Activated T-helper 2 cell treated with anti-CD3 and anti-CD28 coated beads, Interferon-gamma antibody, Interleukin-2, Interleukin-4, amounts not matched to agents 10 μg/mL and 5 μg/mL and 100 μg/mL, durations not matched to agents 14 hours and 24 hours and 36 hours (primary cell): ENCODE measurements at regions not wholly inside any gene's neighbourhood (a gene's known extent, or its start where the extent isn't known, plus 50 kb on each side); places are given as distances from the start of the nearest gene placed in this dataset.

ENCODE experiments used
- DNase-seq: peaks from one replicate; pipeline ENCODE4 v3.0.0; 2021; ENCODE audit warnings: low spot score
- H3K27ac Mint-ChIP-seq: one replicate; pipeline ENCODE4 v1.8.0; 2021; ENCODE audit warnings: mixed read lengths
- H3K27me3 Mint-ChIP-seq: one replicate; pipeline ENCODE4 v1.8.0; 2021; ENCODE audit warnings: low read depth, mixed read lengths
- H3K36me3 Mint-ChIP-seq: one replicate; pipeline ENCODE4 v1.8.0; 2021; ENCODE audit warnings: low read depth, mixed read lengths
- H3K4me1 Mint-ChIP-seq: one replicate; pipeline ENCODE4 v1.8.0; 2021; ENCODE audit warnings: low read depth, mixed read lengths
- H3K4me3 Mint-ChIP-seq: one replicate; pipeline ENCODE4 v1.8.0; 2021; ENCODE audit warnings: low read depth, mild to moderate bottlenecking, moderate library complexity, mixed read lengths
- H3K9me3 Mint-ChIP-seq: one replicate; pipeline ENCODE4 v1.8.0; 2021; ENCODE audit warnings: mixed read lengths
- intact Hi-C: fragments of 100-400 bp; cut with micrococcal nuclease; formaldehyde crosslinking; loops from one replicate; pipeline ENCODE4 v1.15.1; 2023

DNA sequence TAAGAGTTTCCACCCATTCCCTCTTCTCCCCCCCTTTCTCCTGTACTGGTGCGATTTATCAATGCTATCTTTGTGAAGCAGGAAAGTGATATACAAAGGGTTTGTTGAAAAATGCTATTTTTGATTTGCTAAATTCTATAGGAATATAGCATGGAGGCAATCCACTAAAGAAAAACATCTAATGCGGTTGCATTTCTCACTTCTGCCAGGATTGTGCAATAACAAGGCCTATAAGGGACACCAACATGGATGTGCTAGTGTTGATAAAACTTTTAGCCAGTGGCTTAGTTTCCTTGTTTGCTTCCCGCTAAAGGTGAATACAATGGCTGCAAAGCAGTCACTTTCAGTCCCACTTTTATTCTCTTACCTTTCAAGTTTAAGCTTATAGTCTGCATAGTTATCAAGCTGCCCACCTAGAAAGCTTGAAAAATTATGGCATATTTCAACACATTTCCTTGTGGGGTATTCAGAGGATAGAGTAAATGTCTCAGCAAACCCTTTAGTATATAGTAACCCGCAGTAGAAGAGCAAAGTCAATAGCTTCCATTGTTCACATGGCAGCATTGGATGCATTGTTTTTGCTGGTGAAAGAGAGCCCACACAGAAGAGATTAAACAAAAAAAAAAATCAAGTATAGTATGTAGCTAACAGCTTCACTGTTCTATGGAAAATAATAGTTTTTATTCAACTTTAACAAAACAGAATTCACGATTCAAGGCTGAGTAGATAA lies 674.6 kb upstream of the SEMA6A start:
- DNase-seq: no peak
- no peaks in the 10 kb centered on the region for H3K36me3 Mint-ChIP-seq
- H3K27me3 Mint-ChIP-seq: no peaks in the 10 kb centered on the region
- H3K9me3 Mint-ChIP-seq: peaks cover 3% of the 10 kb centered on the region
- no peak overlapping the region for H3K4me3 Mint-ChIP-seq
- no peaks in the 10 kb centered on the region for H3K4me1 Mint-ChIP-seq
- intact Hi-C loops: no loop called here
- no peak overlapping the region for H3K27ac Mint-ChIP-seq

DNA sequence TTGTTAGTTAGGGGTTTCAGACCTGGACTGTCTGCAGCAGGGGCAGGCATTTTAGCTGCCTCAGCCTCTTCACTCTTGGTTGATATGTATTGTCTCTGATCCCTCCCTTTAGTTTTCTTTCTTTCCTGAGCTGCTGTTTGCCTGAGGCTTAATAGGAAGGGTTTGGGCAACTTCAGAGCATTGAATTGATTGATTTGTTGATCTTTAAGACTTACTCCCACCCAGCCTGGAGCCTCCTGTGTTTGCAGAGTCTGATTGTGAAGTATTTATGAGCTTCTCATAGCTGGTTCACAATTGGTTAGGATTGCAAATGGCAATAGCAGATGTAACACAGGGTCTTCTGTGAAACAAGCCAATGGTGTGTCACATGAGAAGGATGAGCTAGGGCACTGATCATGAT lies 671.8 kb upstream of the SEMA6A start:
- intact Hi-C loops: no loop called here
- Mint-ChIP-seq H3K4me1 (no peaks in the 10 kb centered on the region), H3K27ac (no peak overlapping the region), H3K9me3 (peaks cover 3% of the 10 kb centered on the region), H3K27me3 (no peaks in the 10 kb centered on the region), H3K4me3 (no peak overlapping the region), H3K36me3 (no peaks in the 10 kb centered on the region)
- DNase-seq: no peak

- H3K27ac Mint-ChIP-seq: no peak overlapping the region
- no peak for DNase-seq
- no peaks in the 10 kb centered on the region for H3K4me1 Mint-ChIP-seq
- H3K4me3 Mint-ChIP-seq: no peak overlapping the region
- intact Hi-C loops: no loop called here
- no peaks in the 10 kb centered on the region for H3K36me3 Mint-ChIP-seq
- H3K27me3 Mint-ChIP-seq: no peaks in the 10 kb centered on the region
- H3K9me3 Mint-ChIP-seq: peaks cover 12% of the 10 kb centered on the region
Observed at GRCh38 chr5:117245130-117245529, 670.5 kb upstream of the SEMA6A start.

GRCh38 chr5:117242028-117242427 lies 667.4 kb upstream of the SEMA6A start:
- no peak overlapping the region for H3K4me3 Mint-ChIP-seq
- H3K27me3 Mint-ChIP-seq: no peaks in the 10 kb centered on the region
- no peak for DNase-seq
- no peaks in the 10 kb centered on the region for H3K36me3 Mint-ChIP-seq
- peaks cover 13% of the 10 kb centered on the region for H3K9me3 Mint-ChIP-seq
- no peaks in the 10 kb centered on the region for H3K4me1 Mint-ChIP-seq
- intact Hi-C loops: no loop called here
- H3K27ac Mint-ChIP-seq: no peak overlapping the region

- no peak for DNase-seq
- Mint-ChIP-seq H3K36me3 (no peaks in the 10 kb centered on the region), H3K27ac (no peak overlapping the region), H3K4me1 (no peaks in the 10 kb centered on the region), H3K4me3 (no peak overlapping the region), H3K9me3 (peaks cover 16% of the 10 kb centered on the region), H3K27me3 (no peaks in the 10 kb centered on the region)
- intact Hi-C loops: no loop called here
Observed at GRCh38 chr5:117236941-117237340, 662.3 kb upstream of the SEMA6A start.

DNA sequence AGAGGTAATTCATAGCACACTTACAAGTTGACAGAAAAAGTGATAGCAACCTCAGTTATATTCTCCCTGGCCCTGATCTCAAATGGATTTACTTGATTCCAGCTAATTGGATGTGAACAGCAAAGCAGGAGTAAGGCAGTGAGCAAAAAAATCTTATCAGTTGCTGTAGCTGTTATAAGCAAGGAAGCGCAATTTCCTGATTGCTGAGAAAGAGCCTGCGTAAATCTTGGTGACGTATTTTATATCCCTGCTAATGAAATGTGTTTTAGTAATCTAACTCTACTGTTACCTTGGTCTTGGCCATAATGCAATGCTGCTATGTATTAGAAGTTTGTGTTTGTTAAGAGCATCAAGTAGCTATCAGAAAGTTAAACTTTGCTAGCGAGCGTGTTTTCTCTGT lies 661.2 kb upstream of the SEMA6A start:
- no peak overlapping the region for H3K27ac Mint-ChIP-seq
- intact Hi-C loops: no loop called here
- no peak for DNase-seq
- H3K9me3 Mint-ChIP-seq: peaks cover 16% of the 10 kb centered on the region
- no peaks in the 10 kb centered on the region for H3K27me3 Mint-ChIP-seq
- H3K4me1 Mint-ChIP-seq: no peaks in the 10 kb centered on the region
- no peak overlapping the region for H3K4me3 Mint-ChIP-seq
- no peaks in the 10 kb centered on the region for H3K36me3 Mint-ChIP-seq

DNA sequence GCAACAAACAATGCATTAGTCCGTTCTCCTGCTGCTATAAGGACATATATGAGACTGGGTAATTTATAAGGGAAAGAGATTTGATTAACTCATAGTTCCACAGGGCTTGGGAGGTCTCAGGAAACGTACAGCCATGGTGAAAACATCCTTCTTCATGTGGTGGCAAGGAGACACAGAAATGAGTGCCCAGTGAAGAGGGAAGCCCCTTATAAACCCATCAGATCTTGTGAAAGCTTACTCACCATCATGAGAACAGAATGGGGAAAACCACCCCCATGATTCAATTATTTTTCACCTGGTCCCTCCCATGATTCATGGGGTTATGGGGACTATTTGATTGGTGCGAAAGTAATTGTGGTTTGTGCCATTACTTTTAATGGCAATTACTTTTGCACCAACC lies 655.8 kb upstream of the SEMA6A start:
- no peak overlapping the region for H3K4me3 Mint-ChIP-seq
- no peak for DNase-seq
- no peaks in the 10 kb centered on the region for H3K36me3 Mint-ChIP-seq
- H3K27me3 Mint-ChIP-seq: no peaks in the 10 kb centered on the region
- intact Hi-C loops: no loop called here
- H3K27ac Mint-ChIP-seq: no peak overlapping the region
- H3K4me1 Mint-ChIP-seq: no peaks in the 10 kb centered on the region
- H3K9me3 Mint-ChIP-seq: peaks cover 9% of the 10 kb centered on the region

DNA sequence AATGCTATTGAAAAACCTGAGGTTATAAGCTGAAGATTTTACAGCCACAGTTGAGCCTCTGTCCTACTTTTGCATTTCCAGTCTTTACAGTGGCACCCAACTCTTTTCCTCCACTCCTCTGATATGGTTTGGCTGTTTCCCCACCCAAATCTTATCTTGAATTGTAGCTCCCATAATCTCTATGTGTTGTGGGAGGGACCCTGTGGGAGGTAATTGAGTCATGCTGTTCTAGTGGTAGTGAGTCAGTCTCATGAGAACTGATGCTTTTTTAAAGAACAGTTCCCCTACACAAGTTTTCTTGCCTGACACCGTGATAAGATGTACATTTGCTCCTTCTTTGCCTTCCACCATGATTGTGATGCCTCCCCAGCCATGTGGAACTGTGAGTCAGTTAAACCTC lies 646.1 kb upstream of the SEMA6A start:
- H3K27ac Mint-ChIP-seq: no peak overlapping the region
- H3K4me3 Mint-ChIP-seq: no peak overlapping the region
- no peaks in the 10 kb centered on the region for H3K27me3 Mint-ChIP-seq
- H3K4me1 Mint-ChIP-seq: no peaks in the 10 kb centered on the region
- intact Hi-C loops: no loop called here
- peaks cover 11% of the 10 kb centered on the region for H3K9me3 Mint-ChIP-seq
- no peak for DNase-seq
- no peaks in the 10 kb centered on the region for H3K36me3 Mint-ChIP-seq

DNA sequence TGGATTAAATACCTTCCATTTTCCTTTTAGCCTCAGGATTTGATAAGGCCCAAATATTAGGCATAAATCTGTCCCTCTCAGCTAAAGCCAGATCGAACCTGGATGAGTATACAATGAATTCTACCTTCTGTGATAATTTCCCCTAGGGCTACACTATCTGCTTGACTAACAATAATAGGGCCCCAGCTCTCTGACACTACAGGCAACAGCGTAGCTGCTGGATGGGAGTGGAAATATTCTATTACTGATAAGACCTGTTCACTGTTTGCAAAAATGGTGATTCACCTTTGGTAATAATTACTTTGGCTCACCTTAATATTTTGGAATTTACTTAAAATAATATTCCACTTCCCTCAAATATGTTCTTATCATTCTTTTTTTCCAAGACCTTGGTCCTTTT lies 644.2 kb upstream of the SEMA6A start:
- Mint-ChIP-seq H3K9me3 (peaks cover 11% of the 10 kb centered on the region), H3K27me3 (no peaks in the 10 kb centered on the region), H3K27ac (no peak overlapping the region), H3K4me3 (no peak overlapping the region), H3K4me1 (no peaks in the 10 kb centered on the region), H3K36me3 (no peaks in the 10 kb centered on the region)
- intact Hi-C loops: no loop called here
- DNase-seq: no peak

DNA sequence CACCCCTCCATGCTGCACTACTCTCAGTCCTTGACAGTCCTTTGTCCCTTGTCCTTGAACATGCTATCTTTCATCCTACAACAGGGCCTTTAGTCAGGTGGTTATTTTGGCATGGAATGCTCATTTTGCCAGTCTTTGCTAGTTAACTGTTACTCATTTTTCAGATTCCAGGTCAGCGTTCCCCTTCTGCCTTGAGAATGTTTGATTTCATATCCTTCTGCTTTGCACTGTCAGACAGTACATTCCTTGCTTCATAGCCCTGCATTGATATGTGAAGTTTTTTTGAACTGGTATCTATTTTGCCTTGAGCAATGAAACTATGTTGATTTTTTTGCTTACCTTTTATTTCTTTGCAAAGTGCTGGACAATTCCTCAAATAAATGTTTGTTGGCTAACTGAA lies 638.2 kb upstream of the SEMA6A start:
- H3K27ac Mint-ChIP-seq: no peak overlapping the region
- no peak for DNase-seq
- no peak overlapping the region for H3K4me3 Mint-ChIP-seq
- intact Hi-C loops: no loop called here
- H3K27me3 Mint-ChIP-seq: no peaks in the 10 kb centered on the region
- H3K4me1 Mint-ChIP-seq: no peaks in the 10 kb centered on the region
- H3K9me3 Mint-ChIP-seq: peaks cover 14% of the 10 kb centered on the region
- no peaks in the 10 kb centered on the region for H3K36me3 Mint-ChIP-seq

GRCh38 chr5:117210796-117211195 lies 636.2 kb upstream of the SEMA6A start:
- H3K27ac Mint-ChIP-seq: no peak overlapping the region
- no peaks in the 10 kb centered on the region for H3K36me3 Mint-ChIP-seq
- no peaks in the 10 kb centered on the region for H3K27me3 Mint-ChIP-seq
- no peak overlapping the region for H3K4me3 Mint-ChIP-seq
- no peak for DNase-seq
- intact Hi-C loops: no loop called here
- H3K9me3 Mint-ChIP-seq: peaks cover 14% of the 10 kb centered on the region
- no peaks in the 10 kb centered on the region for H3K4me1 Mint-ChIP-seq

- Mint-ChIP-seq H3K4me3 (no peak overlapping the region), H3K27ac (no peak overlapping the region), H3K4me1 (no peaks in the 10 kb centered on the region), H3K9me3 (peaks cover 14% of the 10 kb centered on the region), H3K27me3 (no peaks in the 10 kb centered on the region), H3K36me3 (no peaks in the 10 kb centered on the region)
- no peak for DNase-seq
- intact Hi-C loops: no loop called here
Observed at GRCh38 chr5:117209479-117209878, 634.9 kb upstream of the SEMA6A start.

DNA sequence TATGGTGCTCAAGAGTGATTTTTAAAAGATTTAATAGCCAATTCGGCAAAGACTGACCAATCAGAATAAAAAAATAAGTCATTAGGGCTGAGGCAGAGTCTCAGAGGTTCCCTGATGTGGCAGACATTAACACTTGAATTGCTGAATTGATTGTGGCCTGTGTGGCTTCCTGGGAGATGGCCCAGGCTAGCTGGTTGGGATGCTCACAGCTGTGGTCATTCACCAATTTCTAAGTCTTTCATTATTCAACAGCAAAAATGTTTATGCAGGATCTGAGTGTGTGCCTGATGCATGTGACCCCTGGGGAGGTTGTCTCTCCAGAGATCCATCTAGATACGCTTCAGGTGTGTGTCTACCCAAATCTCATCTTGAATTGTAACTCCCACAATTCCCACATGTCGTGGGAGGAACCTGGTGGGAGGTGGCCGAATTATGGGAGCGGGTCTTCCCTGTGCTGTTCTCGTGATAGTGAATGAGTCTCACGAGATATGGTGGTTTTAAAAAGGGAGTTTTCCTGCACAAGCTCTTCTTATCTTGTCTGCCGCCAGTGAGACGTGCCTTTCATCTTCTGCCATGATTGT lies 632.6 kb upstream of the SEMA6A start:
- Mint-ChIP-seq H3K27me3 (no peaks in the 10 kb centered on the region), H3K36me3 (no peaks in the 10 kb centered on the region), H3K9me3 (peaks cover 20% of the 10 kb centered on the region), H3K4me3 (no peak overlapping the region), H3K4me1 (no peaks in the 10 kb centered on the region), H3K27ac (no peak overlapping the region)
- no peak for DNase-seq
- intact Hi-C loops: no loop called here

DNA sequence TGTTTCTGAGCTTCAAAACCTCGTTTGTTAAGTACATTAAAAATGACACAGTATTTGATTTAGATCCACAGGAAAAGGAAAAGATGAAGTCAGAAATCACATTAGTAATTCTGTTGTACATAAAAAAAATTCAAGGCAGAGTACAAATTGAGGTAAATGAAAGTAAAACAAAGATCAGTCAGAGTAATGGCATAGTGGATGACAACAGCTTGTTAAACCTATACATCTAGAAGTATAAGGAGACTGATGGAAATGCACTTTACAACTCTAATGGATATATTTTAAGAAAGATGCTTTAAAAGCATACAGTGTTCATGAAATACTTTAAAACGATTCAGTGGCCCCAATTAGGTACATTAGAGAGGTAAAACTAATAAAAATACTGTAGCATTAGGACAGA lies 631.3 kb upstream of the SEMA6A start:
- H3K27me3 Mint-ChIP-seq: no peaks in the 10 kb centered on the region
- peaks cover 18% of the 10 kb centered on the region for H3K9me3 Mint-ChIP-seq
- H3K36me3 Mint-ChIP-seq: no peaks in the 10 kb centered on the region
- DNase-seq: no peak
- no peak overlapping the region for H3K4me3 Mint-ChIP-seq
- intact Hi-C loops: no loop called here
- no peaks in the 10 kb centered on the region for H3K4me1 Mint-ChIP-seq
- H3K27ac Mint-ChIP-seq: no peak overlapping the region
